Spleen (tissue), 11 donors: ENCODE measurements at regions not wholly inside any gene's neighbourhood (a gene's known extent, or its start where the extent isn't known, plus 50 kb on each side); places are given as distances from the start of the nearest gene placed in this dataset.

Experiments
- DNase-seq: peaks from one replicate; pipeline ENCODE4 v3.0.0-alpha.2; 2020
- H3K27ac ChIP-seq, 8 donors: fragments of 200-600 bp; sonication (generic) in 7 of 8; 1 replicate in 4 of 8; 2 replicates in 4 of 8; pipeline versions ENCODE4 v1.5.0 to v1.8.0; 2016 to 2021; ENCODE audit warnings: inconsistent platforms in 4 of 8, mild to moderate bottlenecking in 4 of 8, moderate library complexity in 1 of 8
- H3K27me3 ChIP-seq, 7 donors: fragments of 200-600 bp; sonication (generic) in 6 of 7; replicated peaks in 1 of 7; 1 replicate in 4 of 7; 2 replicates in 3 of 7; pipeline versions ENCODE4 v1.5.0 to v1.8.0; 2016 to 2021; ENCODE audit warnings: inconsistent platforms in 3 of 7, mild to moderate bottlenecking in 1 of 7
- H3K36me3 ChIP-seq, 6 donors: fragments of 200-600 bp; sonication (generic) in 5 of 6; 1 replicate in 4 of 6; 2 replicates in 2 of 6; pipeline versions ENCODE4 v1.5.0 to v1.8.0; 2016 to 2021; ENCODE audit warnings: inconsistent platforms in 2 of 6
- H3K4me1 ChIP-seq, 6 donors: fragments of 200-600 bp; sonication (generic) in 5 of 6; 1 replicate in 3 of 6; 2 replicates in 3 of 6; pipeline versions ENCODE4 v1.5.0 to v1.8.0; 2016 to 2021; ENCODE audit warnings: inconsistent platforms in 3 of 6
- H3K4me3 ChIP-seq, 8 donors: fragments of 200-600 bp; sonication (generic) in 7 of 8; 1 replicate in 4 of 8; 2 replicates in 4 of 8; pipeline versions ENCODE4 v1.5.0 to v1.8.0; 2016 to 2021; ENCODE audit warnings: inconsistent platforms in 4 of 8, mild to moderate bottlenecking in 4 of 8, moderate library complexity in 2 of 8
- H3K9me3 ChIP-seq, 8 donors: fragments of 200-600 bp; sonication (generic) in 7 of 8; 1 replicate in 4 of 8; 2 replicates in 4 of 8; pipeline versions ENCODE4 v1.5.0 to v1.8.0; 2016 to 2021; ENCODE audit warnings: inconsistent platforms in 4 of 8
- CTCF ChIP-seq, 11 experiments: fragments of 200-600 bp in 7 of 11; fragments of 450-650 bp in 4 of 11; sonication (generic) in 4 of 11; IDR thresholded peaks in 8 of 11; conservative IDR thresholded peaks in 3 of 11; 1 replicate in 7 of 11; 2 replicates in 4 of 11; pipeline versions ENCODE4 v1.4.0 to v1.8.0; 2016 to 2021; ENCODE audit warnings: antibody characterized with exemption in 11 of 11, inconsistent platforms in 4 of 11, mild to moderate bottlenecking in 1 of 11
- POLR2A ChIP-seq, 3 donors: fragments of 450-650 bp; IDR thresholded peaks; one replicate each; pipeline ENCODE4 v1.5.1; 2017; ENCODE audit warnings: antibody characterized with exemption in 3 of 3, mild to moderate bottlenecking in 1 of 3
- POLR2AphosphoS5 ChIP-seq, 3 donors: sonication (generic); formaldehyde crosslinking; IDR thresholded peaks; one replicate each; pipeline ENCODE4 v1.5.1; 2017; ENCODE audit warnings: antibody characterized with exemption in 3 of 3
- WGBS, 5 donors: extraction: QIAGEN DNeasy Blood & Tissue Kit in 3 of 5; methylation state at CpG; one replicate each; pipeline versions ENCODE4 v1.1.5 to v1.1.7; 2013 to 2018; 5-methylcytosine and 5-hydroxymethylcytosine counted together
- intact Hi-C: fragments of 100-400 bp; cut with DNase I; formaldehyde crosslinking; loops from one replicate; pipeline ENCODE4 v1.15.0; 2023; ENCODE audit warnings: low total_unique reads
- donor health status: healthy with polysubstance abuse.
- donor health status: DM: no; HTN: no; CAD: no; lungs with moderate emphysema.
- donor health status: DM: no; HTN: no; CAD: no.
- donor health status: Bipolar disorder and iron deficiency.
- donor health status: healthy.
- donor health status: DM: no; HTN: no; CAD: no.
- donor health status: DM: yes; HTN: yes; CAD: no.

- peaks cover 0 to 46% (median 0%) of the 10 kb centered on the region in 7 donors for H3K27me3 ChIP-seq
- no peak overlapping the region for H3K4me3 ChIP-seq
- H3K9me3 ChIP-seq = no peaks in the 10 kb centered on the region
- no peak overlapping the region for H3K27ac ChIP-seq
- intact Hi-C loops = no loop called here
- H3K36me3 ChIP-seq = no peaks in the 10 kb centered on the region
- WGBS, 5 donors = 80 to 92% (median 84%) methylated on average over 4 of the region's 4 CpGs
- DNase-seq = no peak
- TF ChIP-seq CTCF (IDR thresholded peaks at IDR 0.05 in 8 of 11, conservative IDR thresholded peaks at IDR 0.05 in 3 of 11) (no peak), POLR2AphosphoS5 (IDR thresholded peaks at IDR 0.05) (no peak), POLR2A (IDR thresholded peaks at IDR 0.05) (no peak)
- H3K4me1 ChIP-seq = no peaks in the 10 kb centered on the region
Measured at GRCh38 chr11:120029321-120029720, 108.6 kb downstream of the TRIM29 start.

- Histone ChIP-seq H3K36me3 (no peaks in the 10 kb centered on the region), H3K4me1 (no peaks in the 10 kb centered on the region), H3K4me3 (no peak overlapping the region), H3K27ac (no peak overlapping the region), H3K9me3 (no peaks in the 10 kb centered on the region), H3K27me3 (peaks cover 0 to 50% (median 0%) of the 10 kb centered on the region in 7 donors)
- no peak for DNase-seq
- intact Hi-C loops = no loop called here
- TF ChIP-seq POLR2AphosphoS5 (IDR thresholded peaks at IDR 0.05) (no peak), POLR2A (IDR thresholded peaks at IDR 0.05) (no peak), CTCF (IDR thresholded peaks at IDR 0.05 in 8 of 11, conservative IDR thresholded peaks at IDR 0.05 in 3 of 11) (no peak)
- WGBS, 5 donors = 83 to 90% (median 88%) methylated on average over 8 of the region's 8 CpGs
Measured at GRCh38 chr11:120028897-120029258, 109.0 kb downstream of the TRIM29 start.

DNA sequence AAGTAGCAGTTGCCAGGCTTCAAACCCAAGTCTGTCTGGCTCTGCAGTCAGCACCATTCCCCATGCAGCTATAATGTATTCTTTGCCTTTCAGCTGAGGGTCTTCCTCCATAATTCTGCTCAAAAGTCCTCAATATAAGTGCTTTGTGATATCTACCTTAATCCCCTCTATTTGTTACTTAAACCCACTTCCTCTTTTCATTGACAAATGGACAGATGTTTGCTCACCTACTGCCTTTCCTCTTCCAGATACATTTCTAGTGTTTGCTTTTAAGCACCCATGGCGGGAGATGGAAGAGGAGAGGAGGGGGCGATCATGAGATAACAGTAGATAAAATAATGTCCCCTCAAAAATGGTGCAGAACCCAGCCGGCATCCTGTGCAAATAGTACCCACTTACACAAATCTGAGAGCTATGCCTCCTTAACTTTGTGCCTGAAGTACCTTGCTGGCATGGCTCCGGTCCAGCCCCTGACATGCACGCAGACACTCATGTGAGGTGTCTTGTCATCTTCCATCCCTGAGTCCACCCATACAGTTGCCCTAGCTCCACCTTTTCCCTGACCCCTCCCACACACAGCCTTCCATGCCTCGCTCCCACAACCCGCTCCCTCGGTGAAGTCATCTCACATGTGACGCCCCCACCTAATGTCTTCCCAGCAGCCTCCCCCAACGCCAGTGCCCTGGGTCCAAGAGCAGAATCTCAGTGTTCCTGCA lies 109.6 kb downstream of the TRIM29 start:
- no peak overlapping the region for H3K4me3 ChIP-seq
- H3K9me3 ChIP-seq = no peaks in the 10 kb centered on the region
- H3K36me3 ChIP-seq = no peaks in the 10 kb centered on the region
- peaks cover 0 to 54% (median 0%) of the 10 kb centered on the region in 7 donors for H3K27me3 ChIP-seq
- 78 to 85% (median 80%) methylated on average over 10 of the region's 10 CpGs for WGBS, 5 donors
- no peaks in the 10 kb centered on the region for H3K4me1 ChIP-seq
- no peak for TF ChIP-seq CTCF (IDR thresholded peaks at IDR 0.05 in 8 of 11, conservative IDR thresholded peaks at IDR 0.05 in 3 of 11)
- TF ChIP-seq POLR2AphosphoS5 (IDR thresholded peaks at IDR 0.05) = no peak
- no peak for TF ChIP-seq POLR2A (IDR thresholded peaks at IDR 0.05)
- DNase-seq = no peak
- H3K27ac ChIP-seq = no peak overlapping the region
- intact Hi-C loops = no loop called here

GRCh38 chr11:120027546-120028180 lies 110.2 kb downstream of the TRIM29 start:
- WGBS, 5 donors = 61 to 68% (median 63%) methylated on average over 11 of the region's 11 CpGs
- intact Hi-C loops = no loop called here
- H3K27ac ChIP-seq = no peak overlapping the region
- no peak overlapping the region for H3K4me3 ChIP-seq
- TF ChIP-seq CTCF (IDR thresholded peaks at IDR 0.05 in 8 of 11, conservative IDR thresholded peaks at IDR 0.05 in 3 of 11) (no peak), POLR2A (IDR thresholded peaks at IDR 0.05) (no peak), POLR2AphosphoS5 (IDR thresholded peaks at IDR 0.05) (no peak)
- H3K36me3 ChIP-seq = no peaks in the 10 kb centered on the region
- no peak for DNase-seq
- H3K27me3 ChIP-seq = peaks cover 0 to 55% (median 0%) of the 10 kb centered on the region in 7 donors
- no peaks in the 10 kb centered on the region for H3K9me3 ChIP-seq
- no peaks in the 10 kb centered on the region for H3K4me1 ChIP-seq
